Mesodermal cell (in vitro differentiated cells): ENCODE measurements at regions not wholly inside any gene's neighbourhood (a gene's known extent, or its start where the extent isn't known, plus 50 kb on each side); places are given as distances from the start of the nearest gene placed in this dataset.
"Not testable (repeated sequence)": the region's sequence is repeated elsewhere in the genome, so short reads cannot be mapped to it uniquely, and the experiment has no call there.

Source experiments
- H3K27ac ChIP-seq: 2 replicates; pipeline ENCODE4 v1.7.0; 2013; ENCODE audit warnings: mild to moderate bottlenecking, low read depth, low read length, moderate library complexity; ENCODE audit not compliant: severe bottlenecking
- H3K36me3 ChIP-seq: 2 replicates; pipeline ENCODE4 v1.7.1; 2013; ENCODE audit warnings: mild to moderate bottlenecking, low read length, moderate library complexity; ENCODE audit not compliant: control insufficient read depth, insufficient read depth
- H3K4me1 ChIP-seq: one replicate; pipeline ENCODE4 v1.7.1; 2013; ENCODE audit warnings: mild to moderate bottlenecking, low read length; ENCODE audit not compliant: insufficient read depth, control insufficient read depth, poor library complexity, severe bottlenecking
- H3K4me3 ChIP-seq: 2 replicates; pipeline ENCODE4 v1.7.0; 2013; ENCODE audit warnings: low read length, control low read depth, mild to moderate bottlenecking; ENCODE audit not compliant: insufficient read depth, poor library complexity, severe bottlenecking; ENCODE audit errors: extremely low read depth
- H3K9me3 ChIP-seq: 2 replicates; pipeline ENCODE4 v1.7.1; 2013; ENCODE audit warnings: mild to moderate bottlenecking, low read length, moderate library complexity; ENCODE audit not compliant: control insufficient read depth
- WGBS, 2 experiments: methylation state at CpG; one replicate each; pipeline ENCODE4 v1.1.5; 2013; ENCODE audit warnings: missing lambda C conversion rate in 2 of 2; ENCODE audit not compliant: insufficient coverage in 2 of 2; 5-methylcytosine and 5-hydroxymethylcytosine counted together

- WGBS, 2 experiments, result no CpG with 5 or more reads among the region's 1 CpG
- H3K4me1 ChIP-seq, result no peaks in the 10 kb centered on the region
- H3K9me3 ChIP-seq, result peaks cover 5% of the 10 kb centered on the region
- no peak overlapping the region for H3K27ac ChIP-seq
- no peak overlapping the region for H3K4me3 ChIP-seq
- H3K36me3 ChIP-seq, result no peaks in the 10 kb centered on the region
These were observed 108.0 kb upstream of the TANK start for GRCh38 chr2:161052214-161052613.

GRCh38 chr2:161055289-161055688 is 104.9 kb upstream of the TANK start:
- Histone ChIP-seq H3K27ac (no peak overlapping the region), H3K4me3 (no peak overlapping the region), H3K9me3 (peaks cover 5% of the 10 kb centered on the region), H3K36me3 (no peaks in the 10 kb centered on the region), H3K4me1 (no peaks in the 10 kb centered on the region)

GRCh38 chr2:161059388-161059787 is 100.8 kb upstream of the TANK start:
- H3K27ac ChIP-seq, result no peak overlapping the region
- WGBS, 2 experiments, result 82 to 92% methylated on average over 1 of the region's 1 CpG
- H3K36me3 ChIP-seq, result no peaks in the 10 kb centered on the region
- peaks cover 5% of the 10 kb centered on the region for H3K9me3 ChIP-seq
- no peak overlapping the region for H3K4me3 ChIP-seq
- H3K4me1 ChIP-seq, result peaks cover 5% of the 10 kb centered on the region

- H3K36me3 ChIP-seq, result no peaks in the 10 kb centered on the region
- peaks cover 5% of the 10 kb centered on the region for H3K4me1 ChIP-seq
- no peak overlapping the region for H3K27ac ChIP-seq
- no CpG with 5 or more reads among the region's 4 CpGs for WGBS, 2 experiments
- no peak overlapping the region for H3K4me3 ChIP-seq
- H3K9me3 ChIP-seq, result no peaks in the 10 kb centered on the region
These were observed 98.4 kb upstream of the TANK start for GRCh38 chr2:161061786-161062185.

- H3K4me1 ChIP-seq, result peaks cover 5% of the 10 kb centered on the region
- H3K36me3 ChIP-seq, result no peaks in the 10 kb centered on the region
- H3K27ac ChIP-seq, result no peak overlapping the region
- 39 to 73% methylated on average over 4 to 7 of the region's 8 CpGs for WGBS, 2 experiments
- no peak overlapping the region for H3K4me3 ChIP-seq
- H3K9me3 ChIP-seq, result no peaks in the 10 kb centered on the region
These were observed 96.9 kb upstream of the TANK start for GRCh38 chr2:161063157-161063945.

GRCh38 chr2:161063946-161064306 is 96.3 kb upstream of the TANK start:
- no CpG with 5 or more reads among the region's 2 CpGs for WGBS, 2 experiments
- Histone ChIP-seq H3K27ac (no peak overlapping the region), H3K9me3 (no peaks in the 10 kb centered on the region), H3K4me3 (no peak overlapping the region), H3K36me3 (no peaks in the 10 kb centered on the region), H3K4me1 (peaks cover 5% of the 10 kb centered on the region)

- WGBS, 2 experiments, result 80 to 100% methylated on average over 1 of the region's 3 CpGs
- no peaks in the 10 kb centered on the region for H3K36me3 ChIP-seq
- no peak overlapping the region for H3K27ac ChIP-seq
- H3K9me3 ChIP-seq, result no peaks in the 10 kb centered on the region
- no peak overlapping the region for H3K4me3 ChIP-seq
- peaks cover 5% of the 10 kb centered on the region for H3K4me1 ChIP-seq
These were observed 92.3 kb upstream of the TANK start for GRCh38 chr2:161067846-161068350.

GRCh38 chr2:161068670-161069069 is 91.6 kb upstream of the TANK start:
- Histone ChIP-seq H3K4me1 (peaks cover under 1% of the 10 kb centered on the region), H3K27ac (no peak overlapping the region), H3K9me3 (no peaks in the 10 kb centered on the region), H3K4me3 (no peak overlapping the region), H3K36me3 (no peaks in the 10 kb centered on the region)
- no CpG with 5 or more reads among the region's 1 CpG for WGBS, 2 experiments

- no peaks in the 10 kb centered on the region for H3K4me1 ChIP-seq
- no peaks in the 10 kb centered on the region for H3K36me3 ChIP-seq
- no peak overlapping the region for H3K4me3 ChIP-seq
- WGBS, 2 experiments, result no CpG with 5 or more reads among the region's 1 CpG
- no peak overlapping the region for H3K27ac ChIP-seq
- no peaks in the 10 kb centered on the region for H3K9me3 ChIP-seq
These were observed 89.3 kb upstream of the TANK start for GRCh38 chr2:161070693-161071479.

GRCh38 chr2:161072436-161072835 is 87.8 kb upstream of the TANK start:
- not testable (repeated sequence) for H3K4me3 ChIP-seq, H3K4me1 ChIP-seq, H3K9me3 ChIP-seq, H3K36me3 ChIP-seq, H3K27ac ChIP-seq
- 100% methylated on average over 1 of the region's 2 CpGs; no CpG with 5 or more reads in 1 of the 2 experiments for WGBS, 2 experiments

GRCh38 chr2:161075701-161076100 is 84.5 kb upstream of the TANK start:
- H3K4me1 ChIP-seq, result no peaks in the 10 kb centered on the region
- WGBS, 2 experiments, result no CpG with 5 or more reads among the region's 3 CpGs
- H3K27ac ChIP-seq, result no peak overlapping the region

More at GRCh38 chr2:161075701-161076100, 84.5 kb upstream of the TANK start:
- no peak overlapping the region for H3K4me3 ChIP-seq
- H3K36me3 ChIP-seq, result no peaks in the 10 kb centered on the region
- H3K9me3 ChIP-seq, result no peaks in the 10 kb centered on the region
